ENCODE measurements at regions not wholly inside any gene's neighbourhood (a gene's known extent, or its start where the extent isn't known, plus 50 kb on each side); places are given as distances from the start of the nearest gene placed in this dataset.
A peak's percentile ranks its signal among the peaks of the same experiment; 100 is the strongest.
"Not testable (repeated sequence)": the region's sequence is repeated elsewhere in the genome, so short reads cannot be mapped to it uniquely, and the experiment has no call there.

DNA sequence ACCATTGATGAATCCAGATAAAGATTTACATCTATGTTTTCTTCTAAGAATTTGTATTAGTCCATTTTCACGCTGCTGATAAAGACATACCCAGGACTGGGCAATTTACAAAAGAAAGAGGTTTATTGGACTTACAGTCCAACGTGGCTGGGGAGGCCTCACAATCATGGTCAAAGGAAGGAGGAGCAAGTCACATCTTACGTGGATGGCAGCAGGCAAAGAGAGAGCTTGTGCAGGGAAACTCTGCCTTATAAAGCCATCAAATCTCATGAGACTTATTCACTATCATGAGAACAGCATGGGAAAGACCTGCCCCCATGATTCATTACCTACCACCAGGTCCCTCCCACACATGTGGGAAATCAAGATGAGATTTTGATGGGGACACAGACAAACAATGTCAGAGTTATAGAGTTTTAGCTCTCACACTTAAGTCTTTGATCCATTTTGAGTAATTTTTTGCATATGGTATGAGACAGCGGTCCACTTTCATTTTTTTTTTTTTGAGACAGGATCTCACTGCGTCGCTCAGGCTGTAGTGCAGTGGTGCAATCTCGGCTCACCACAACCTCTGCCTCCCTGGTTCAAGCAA, 53.5 kb upstream of the JADE2 start:
- not testable (repeated sequence) for DNase-seq (ENCODE audit: low read depth, low spot score)

GRCh38 chr5:134468921-134469400, 56.5 kb upstream of the JADE2 start:
- DNase-seq (ENCODE audit: low read depth, low spot score) = no peak

DNA sequence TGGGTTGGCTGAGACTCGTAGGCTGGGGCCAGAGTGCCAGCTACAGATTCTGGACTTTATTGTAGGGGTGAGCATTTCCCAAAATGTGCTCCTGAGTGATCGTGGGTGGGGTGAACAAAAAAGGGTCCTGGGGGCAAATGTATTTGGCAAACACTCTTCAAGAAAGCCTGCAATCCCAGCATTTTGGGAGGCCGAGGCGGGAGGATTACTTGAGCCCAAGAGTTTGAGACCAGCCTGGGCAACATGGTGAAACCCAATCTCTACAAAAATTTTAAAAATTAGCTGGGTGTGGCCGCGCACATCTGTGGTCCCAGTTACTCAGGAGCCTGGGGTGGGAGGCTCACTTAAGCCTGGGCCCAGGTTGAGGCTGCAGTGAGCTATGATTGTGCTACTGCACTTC, 55.5 kb upstream of the CDKN2AIPNL start:
- DNase-seq (ENCODE audit: low read depth, low spot score) = no peak

- peak; percentile 89 for DNase-seq (ENCODE audit: low read depth, low spot score)
Measured at GRCh38 chr5:134466241-134467069, 54.8 kb upstream of the CDKN2AIPNL start.

DNA sequence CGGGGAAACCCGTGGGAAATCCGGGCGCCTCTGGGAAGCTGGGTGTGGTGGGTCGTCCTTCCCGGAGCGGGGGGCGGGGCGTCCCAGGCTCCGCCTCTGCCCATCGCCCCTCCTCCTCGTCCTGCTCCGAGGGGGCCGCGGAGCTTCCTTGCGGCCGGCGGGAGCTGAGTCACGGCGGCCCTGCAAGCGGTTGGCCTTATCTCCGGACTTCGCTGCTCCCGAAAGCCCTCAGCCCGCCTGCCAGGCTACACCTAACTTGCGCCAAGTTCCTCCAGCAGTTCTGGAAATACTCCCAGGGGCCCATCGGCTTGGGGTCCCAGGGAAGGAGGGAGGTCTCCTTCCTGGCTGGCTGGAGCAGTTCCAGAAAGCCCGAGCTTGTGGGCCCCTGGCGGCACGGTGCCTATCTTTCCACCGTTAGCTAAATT, 54.1 kb upstream of the CDKN2AIPNL start:
- DNase-seq (ENCODE audit: low read depth, low spot score) = peak; percentile 70

DNA sequence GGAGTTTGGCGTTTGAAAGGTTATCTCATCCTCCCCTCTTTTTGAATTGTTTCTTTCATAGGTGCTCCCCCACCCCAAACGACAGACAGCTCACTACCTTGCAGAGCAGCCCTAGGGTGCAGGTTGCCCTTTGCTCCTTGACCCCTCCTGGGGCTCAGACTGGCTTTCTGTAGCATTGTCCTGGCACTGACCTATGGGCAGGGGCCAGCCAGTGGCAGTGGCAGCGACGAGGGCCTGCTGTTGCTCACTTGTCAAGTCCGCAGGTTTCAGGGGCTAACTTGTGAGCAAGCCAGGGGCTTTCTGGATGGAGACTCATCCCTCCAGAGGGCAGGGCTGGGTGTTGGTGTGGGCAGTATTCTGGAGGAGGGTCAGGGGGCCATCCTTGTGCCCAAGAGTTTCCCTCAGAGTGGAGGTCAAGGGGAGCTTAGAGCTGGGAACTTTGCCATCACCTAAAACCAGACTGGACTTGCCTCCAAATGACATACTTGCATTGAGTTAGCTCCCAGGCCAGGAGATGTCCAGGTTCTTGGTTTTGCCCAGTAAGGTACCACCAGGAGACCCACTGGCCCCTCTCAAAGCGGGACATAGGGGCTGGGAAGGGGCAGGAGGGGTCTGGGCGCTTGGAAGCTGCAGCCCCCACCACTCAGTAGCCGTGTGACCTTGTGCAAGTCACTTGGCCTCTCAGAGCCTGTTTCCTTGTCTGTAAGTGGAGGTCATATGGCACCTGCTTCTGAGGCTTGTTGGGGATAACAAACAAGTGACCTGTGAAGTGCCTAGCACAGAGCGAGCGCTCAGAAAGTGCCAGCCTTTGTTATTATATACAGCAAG, 53.5 kb upstream of the CDKN2AIPNL start:
- DNase-seq (ENCODE audit: low read depth, low spot score) = no peak

- DNase-seq (ENCODE audit: low read depth, low spot score) = no peak
Measured at GRCh38 chr5:134463991-134464760, 52.5 kb upstream of the CDKN2AIPNL start.

DNA sequence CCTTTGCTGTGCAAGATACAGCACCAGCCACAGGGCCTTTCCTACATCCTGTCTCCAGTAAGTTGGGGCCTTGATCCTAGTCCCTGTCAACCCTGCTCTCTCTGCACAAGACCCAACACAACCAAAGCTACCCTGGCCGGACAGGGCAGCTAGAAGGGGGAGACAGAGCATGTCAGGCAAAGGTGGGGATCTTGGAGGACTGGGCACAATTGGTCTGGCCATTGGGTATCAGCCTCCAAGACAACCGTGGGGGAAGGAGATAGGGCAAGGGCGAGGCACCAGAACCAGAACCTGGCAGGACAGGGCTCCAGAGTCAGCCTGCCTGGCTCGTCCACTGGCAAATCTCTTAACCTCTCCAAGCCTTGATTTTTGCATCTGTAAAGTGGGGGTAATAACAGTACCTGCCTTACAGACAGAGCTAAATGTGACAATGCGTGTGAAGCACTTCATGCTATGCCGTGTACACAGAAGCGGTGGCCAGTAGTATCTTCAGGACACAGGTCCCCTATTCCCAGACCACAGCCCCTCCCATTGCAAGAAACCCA, 51.6 kb upstream of the CDKN2AIPNL start:
- no peak for DNase-seq (ENCODE audit: low read depth, low spot score)

DNA sequence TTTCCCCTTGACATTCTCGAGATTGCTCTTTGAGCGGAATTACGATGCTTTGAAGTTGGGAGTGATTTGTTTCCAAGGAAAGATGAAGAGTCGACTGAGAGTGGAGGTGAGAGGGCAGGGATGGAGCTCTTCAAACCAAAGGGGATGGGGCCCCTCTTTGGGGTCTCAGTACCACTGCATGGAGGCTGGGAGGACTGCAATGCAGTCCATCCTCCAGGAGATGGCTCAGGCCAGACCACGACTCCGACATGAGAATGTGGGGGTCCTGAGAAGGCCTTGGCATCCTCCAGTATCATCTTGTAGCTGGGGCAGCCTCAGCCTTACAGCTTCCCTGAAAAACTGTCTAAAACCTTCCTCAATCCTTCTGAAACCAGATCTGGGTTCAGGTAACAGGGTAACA, 51.1 kb upstream of the CDKN2AIPNL start:
- DNase-seq (ENCODE audit: low read depth, low spot score) = no peak

- no peak for DNase-seq (ENCODE audit: low read depth, low spot score)
Measured at GRCh38 chr5:134462047-134462575, 50.4 kb upstream of the CDKN2AIPNL start.

Measured in brain pericyte (primary cell).